NCI-H1105 (cell line): ENCODE measurements at regions not wholly inside any gene's neighbourhood (a gene's known extent, or its start where the extent isn't known, plus 50 kb on each side); places are given as distances from the start of the nearest gene placed in this dataset.

ENCODE experiments used
- DNase-seq: peaks from one replicate; lab custom pipeline; 2025; lab: John Stamatoyannopoulos, UW

- DNase-seq: no peak
Observed at GRCh38 chr17:65444049-65444448, 117.4 kb downstream of the AXIN2 start.

GRCh38 chr17:65442691-65443090, 118.8 kb downstream of the AXIN2 start:
- DNase-seq: no peak

- no peak for DNase-seq
Observed at GRCh38 chr17:65442250-65442649, 119.2 kb downstream of the AXIN2 start.

- no peak for DNase-seq
Observed at GRCh38 chr17:65441053-65441605, 120.3 kb downstream of the AXIN2 start.

GRCh38 chr17:65438708-65439294, 122.6 kb downstream of the AXIN2 start:
- no peak for DNase-seq

GRCh38 chr17:65438173-65438572, 123.3 kb downstream of the AXIN2 start:
- DNase-seq: no peak

GRCh38 chr17:65436871-65437270, 124.6 kb downstream of the AXIN2 start:
- no peak for DNase-seq

- no peak for DNase-seq
Observed at GRCh38 chr17:65434878-65435277, 126.6 kb downstream of the AXIN2 start.

GRCh38 chr17:65434251-65434650, 127.2 kb downstream of the AXIN2 start:
- DNase-seq: no peak

- no peak for DNase-seq
Observed at GRCh38 chr17:65433592-65433991, 127.9 kb downstream of the AXIN2 start.

GRCh38 chr17:65433157-65433556, 128.3 kb downstream of the AXIN2 start:
- no peak for DNase-seq

- DNase-seq: no peak
Observed at GRCh38 chr17:65431116-65431515, 130.3 kb downstream of the AXIN2 start.

- DNase-seq: no peak
Observed at GRCh38 chr17:65430209-65430833, 131.1 kb downstream of the AXIN2 start.

- no peak for DNase-seq
Observed at GRCh38 chr17:65423346-65424140, 137.9 kb downstream of the AXIN2 start.

- no peak for DNase-seq
Observed at GRCh38 chr17:65418622-65419021, 142.8 kb downstream of the AXIN2 start.

- DNase-seq: no peak
Observed at GRCh38 chr17:65417406-65418221, 143.8 kb downstream of the AXIN2 start.

- DNase-seq: no peak
Observed at GRCh38 chr17:65415991-65416390, 145.5 kb downstream of the AXIN2 start.

- no peak for DNase-seq
Observed at GRCh38 chr17:65413390-65413789, 148.1 kb downstream of the AXIN2 start.

GRCh38 chr17:65409381-65409780, 152.1 kb downstream of the AXIN2 start:
- no peak for DNase-seq

GRCh38 chr17:65408050-65408449, 153.4 kb downstream of the AXIN2 start:
- DNase-seq: no peak

GRCh38 chr17:65407017-65407416, 154.4 kb downstream of the AXIN2 start:
- no peak for DNase-seq

GRCh38 chr17:65406552-65406951, 154.9 kb downstream of the AXIN2 start:
- no peak for DNase-seq
